NCI-H2196 treated with DMSO at 0.1 percent for 48 hours (cell line): ENCODE measurements at regions not wholly inside any gene's neighbourhood (a gene's known extent, or its start where the extent isn't known, plus 50 kb on each side); places are given as distances from the start of the nearest gene placed in this dataset.

ENCODE experiments used
- DNase-seq: peaks from one replicate; lab custom pipeline; 2025; ENCODE audit not compliant: unreplicated experiment; lab: John Stamatoyannopoulos, UW

GRCh38 chr2:67701011-67701410 is 303.9 kb downstream of the ETAA1 start:
- no peak for DNase-seq

DNA sequence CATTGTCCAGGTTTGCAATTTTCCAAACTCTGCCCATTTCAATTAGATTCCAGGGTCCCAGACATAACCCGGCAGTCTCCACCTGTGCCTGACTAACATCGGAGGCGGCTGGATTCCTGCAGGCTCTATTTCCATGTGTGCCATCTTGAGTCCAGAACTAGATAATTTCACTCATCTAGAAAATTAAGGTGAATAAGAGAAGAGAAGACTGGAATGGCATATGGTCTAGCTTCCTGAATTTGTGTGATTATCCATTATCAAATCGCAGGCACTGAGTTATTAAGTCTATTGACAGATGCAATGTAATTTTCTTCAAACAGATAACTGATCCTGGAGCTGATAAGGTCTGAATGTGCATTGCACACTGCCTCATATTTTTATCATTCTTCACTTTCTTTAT is 305.2 kb downstream of the ETAA1 start:
- no peak for DNase-seq

DNA sequence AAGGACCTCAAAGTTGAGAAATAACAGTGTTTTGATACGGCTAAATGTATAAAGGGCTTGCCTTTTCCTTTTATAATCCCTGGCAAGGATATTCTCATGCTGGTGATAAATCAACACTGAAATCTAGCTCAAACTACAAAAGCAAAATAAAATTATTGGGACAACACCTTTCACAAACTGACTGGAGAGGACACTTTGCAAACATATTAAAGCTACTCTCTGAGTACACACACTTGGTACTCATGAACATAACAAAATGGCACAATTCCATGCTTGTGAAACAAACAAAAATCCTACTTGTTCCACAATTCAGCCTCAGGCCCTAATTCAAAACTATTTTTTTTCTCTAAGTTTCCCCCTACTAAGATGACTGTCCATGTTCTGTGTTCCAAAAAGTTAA is 305.8 kb downstream of the ETAA1 start:
- no peak for DNase-seq

GRCh38 chr2:67706082-67706481 is 308.9 kb downstream of the ETAA1 start:
- DNase-seq = no peak

DNA sequence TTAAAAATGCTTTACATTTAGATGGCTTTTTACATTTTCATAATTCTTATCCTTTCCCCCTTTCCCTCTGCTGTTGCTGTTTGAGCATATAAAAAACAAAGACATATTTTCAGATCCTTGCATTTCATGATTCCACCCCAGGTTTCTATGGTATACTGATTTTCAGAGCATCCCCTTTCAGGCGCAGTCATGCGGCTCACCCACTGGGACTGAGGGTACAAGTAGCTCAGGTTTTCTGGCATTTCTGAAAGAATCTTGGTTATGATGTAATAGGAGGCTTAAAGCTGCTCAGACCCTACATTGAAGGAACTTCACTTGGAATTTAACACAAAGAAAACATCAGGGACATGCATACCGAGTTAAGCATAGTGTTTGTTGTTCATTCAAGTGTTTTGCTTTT is 310.8 kb downstream of the ETAA1 start:
- DNase-seq = no peak

- no peak for DNase-seq
Measured at GRCh38 chr2:67709835-67710234, 312.7 kb downstream of the ETAA1 start.

- DNase-seq = no peak
Measured at GRCh38 chr2:67712484-67712883, 315.4 kb downstream of the ETAA1 start.

DNA sequence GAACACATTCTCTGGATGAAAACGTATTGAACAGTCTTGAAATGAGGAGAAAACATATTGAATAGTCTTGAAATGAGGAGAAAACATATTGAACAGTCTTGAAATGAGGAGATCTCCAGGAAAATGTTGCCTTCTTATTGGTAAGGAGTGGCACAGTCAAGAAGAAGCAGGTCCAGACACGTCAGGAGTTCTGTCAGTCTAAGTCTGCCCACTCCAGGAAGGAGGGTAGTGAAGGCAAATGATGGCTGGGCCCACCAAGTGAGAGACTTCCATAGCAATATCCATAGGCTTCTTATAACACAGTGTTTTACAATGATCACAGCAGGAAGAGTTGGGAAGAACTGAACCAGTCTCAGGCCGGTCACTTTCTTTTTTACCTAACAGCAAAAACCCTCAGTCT is 316.2 kb downstream of the ETAA1 start:
- DNase-seq = no peak

DNA sequence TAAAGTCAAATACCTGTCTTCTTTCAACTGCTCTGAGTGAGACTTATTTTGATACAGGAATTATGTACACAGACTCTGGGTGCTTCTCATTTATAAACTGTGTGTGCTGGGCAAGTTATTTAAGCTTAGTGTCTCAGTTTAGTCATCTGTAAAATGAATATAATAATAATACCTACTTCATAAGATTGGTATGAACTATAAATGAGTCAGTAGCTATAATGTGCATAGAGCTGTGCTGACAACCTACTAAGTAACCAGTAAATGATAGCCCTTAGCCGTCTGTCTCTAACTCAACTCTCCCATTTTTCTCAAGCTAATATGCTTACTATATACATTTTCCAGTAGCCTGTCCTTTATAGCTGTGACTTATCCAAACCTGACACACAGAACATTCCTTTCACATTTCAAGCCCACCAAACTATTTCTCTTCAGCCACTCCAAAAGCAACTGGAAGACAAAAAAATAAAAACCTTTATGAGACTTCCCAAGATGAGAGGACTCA is 319.8 kb downstream of the ETAA1 start:
- no peak for DNase-seq

- DNase-seq = no peak
Measured at GRCh38 chr2:67717692-67718091, 320.6 kb downstream of the ETAA1 start.

GRCh38 chr2:67719351-67719750 is 322.2 kb downstream of the ETAA1 start:
- no peak for DNase-seq

- DNase-seq = no peak
Measured at GRCh38 chr2:67721516-67721915, 324.4 kb downstream of the ETAA1 start.

DNA sequence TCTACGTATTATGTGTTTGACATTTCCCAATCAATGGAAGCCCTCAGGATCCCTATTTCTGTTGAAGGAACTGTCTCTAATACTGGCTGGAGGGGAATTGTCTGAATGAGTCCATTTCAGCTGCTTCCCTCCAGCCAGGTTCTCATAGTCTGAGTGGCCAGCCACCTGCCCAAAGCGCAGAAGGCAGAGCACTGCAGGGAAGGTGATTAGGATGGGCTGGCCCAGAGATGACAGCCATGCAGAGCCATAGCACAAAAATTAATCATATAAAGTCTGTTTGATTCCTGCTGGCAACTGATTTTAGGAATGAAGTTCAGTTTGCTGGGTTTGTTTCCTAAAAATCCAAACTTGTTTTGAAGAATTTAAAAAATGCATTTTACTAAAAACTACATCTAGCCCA is 327.1 kb downstream of the ETAA1 start:
- DNase-seq = no peak

DNA sequence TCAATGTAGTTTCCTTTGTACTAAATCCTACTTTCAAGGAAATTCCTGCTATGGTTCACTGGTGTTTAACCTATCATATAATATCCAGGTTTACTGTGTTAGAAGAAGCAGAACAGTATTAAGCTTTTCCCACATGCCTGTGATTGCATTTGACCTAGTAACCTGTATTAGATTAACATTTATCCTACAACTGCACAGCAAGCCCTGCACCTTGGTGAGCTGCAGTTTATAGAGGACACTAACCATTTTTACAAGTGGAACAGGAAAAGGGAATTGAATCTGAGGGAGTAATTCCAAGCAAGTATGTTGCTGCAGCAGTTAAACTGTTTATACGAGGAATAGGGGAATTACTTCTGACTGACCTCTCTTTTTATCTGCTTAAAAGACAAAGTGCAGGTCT is 328.6 kb downstream of the ETAA1 start:
- no peak for DNase-seq

DNA sequence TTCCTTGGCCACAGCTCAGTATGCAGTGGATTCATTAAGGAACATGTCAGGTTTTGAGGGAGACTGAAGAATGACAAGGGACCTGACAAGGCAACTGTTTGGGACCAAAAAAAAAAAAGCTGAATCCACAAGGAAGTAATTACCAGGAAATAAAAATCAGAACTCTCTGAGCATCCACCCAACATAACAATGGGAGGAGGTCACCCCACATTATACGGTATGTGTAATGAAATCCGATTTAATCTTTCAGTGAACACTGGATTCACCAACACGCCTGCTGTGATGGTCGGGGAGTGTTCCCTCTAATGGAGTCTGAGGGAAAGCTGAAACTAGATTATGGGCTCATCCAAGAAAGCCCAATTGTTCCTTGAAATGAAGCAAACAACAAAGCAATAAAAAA is 329.3 kb downstream of the ETAA1 start:
- DNase-seq = no peak

- DNase-seq = no peak
Measured at GRCh38 chr2:67727131-67727530, 330.0 kb downstream of the ETAA1 start.

DNA sequence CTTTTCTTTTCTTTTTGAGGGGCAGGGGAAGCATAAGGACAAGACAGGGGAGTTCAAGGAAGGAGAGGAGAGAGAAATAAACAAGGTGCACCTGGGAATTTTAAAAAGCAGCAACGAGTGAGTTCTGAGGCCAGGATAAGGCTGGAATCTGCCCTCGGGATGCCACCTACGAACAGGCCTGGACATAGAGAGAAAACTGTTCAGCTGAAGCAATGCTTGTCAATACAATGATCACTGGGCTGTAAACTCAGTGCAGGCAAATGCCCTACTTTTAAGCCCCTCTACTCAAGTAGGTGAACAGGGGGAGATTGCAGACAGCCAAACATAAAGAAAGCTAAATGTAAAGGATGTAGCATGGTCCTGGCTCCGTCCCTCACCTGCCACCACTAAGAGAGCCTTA is 330.5 kb downstream of the ETAA1 start:
- no peak for DNase-seq

GRCh38 chr2:67729474-67729873 is 332.3 kb downstream of the ETAA1 start:
- DNase-seq = no peak

DNA sequence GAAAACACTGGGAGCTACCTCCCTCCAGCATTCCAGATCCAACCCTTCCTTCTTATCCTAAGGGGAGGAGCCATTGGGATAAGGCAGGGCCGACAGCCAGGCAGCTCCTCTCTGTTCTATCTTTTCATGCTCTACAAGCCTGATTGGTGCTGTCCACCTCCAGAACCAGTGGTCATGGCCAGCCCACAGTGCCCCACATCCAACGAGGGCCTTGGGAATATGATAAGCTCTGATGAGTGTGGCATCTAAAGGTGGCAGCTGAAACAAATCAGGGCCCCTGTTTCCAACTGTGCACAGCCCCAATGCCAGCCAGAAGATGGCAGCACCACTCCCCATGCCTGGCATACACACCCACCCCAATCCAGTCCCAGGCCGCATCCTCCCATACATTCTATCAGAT is 329.3 kb downstream of the C1D start:
- DNase-seq = no peak

- no peak for DNase-seq
Measured at GRCh38 chr2:67752199-67752598, 310.6 kb downstream of the C1D start.

- no peak for DNase-seq
Measured at GRCh38 chr2:67752969-67753368, 309.8 kb downstream of the C1D start.

GRCh38 chr2:67755156-67755882 is 307.5 kb downstream of the C1D start:
- DNase-seq = no peak

DNA sequence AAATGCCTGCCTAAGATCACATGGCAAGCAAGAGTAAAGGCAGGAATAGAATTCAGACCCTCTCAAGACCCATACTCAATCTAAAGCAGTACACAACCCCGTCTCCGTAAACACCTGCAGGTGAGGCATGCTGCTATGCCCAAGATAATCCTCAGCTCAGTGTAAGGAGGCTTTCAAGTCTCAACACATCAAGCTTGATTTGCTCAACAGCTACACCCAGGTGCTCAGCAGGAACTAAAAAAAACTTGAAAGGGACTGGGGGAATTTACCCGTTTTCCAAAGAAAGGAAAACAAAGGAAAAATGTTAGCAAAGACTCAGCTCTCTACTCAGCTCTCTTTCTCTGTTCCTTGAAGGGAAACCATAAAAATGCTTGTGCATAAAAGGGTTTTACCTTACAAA is 301.8 kb downstream of the C1D start:
- no peak for DNase-seq
